OCI-LY1 (cell line): ENCODE measurements at regions not wholly inside any gene's neighbourhood (a gene's known extent, or its start where the extent isn't known, plus 50 kb on each side); places are given as distances from the start of the nearest gene placed in this dataset.

Experiments
- H2AFZ ChIP-seq: fragments of 200-600 bp; sonication (generic), shearing (Covaris generic); 2 replicates; pipeline ENCODE4 v1.6.0; 2014; ENCODE audit warnings: antibody characterized with exemption, mild to moderate bottlenecking, low read length
- H3F3A ChIP-seq: fragments of 200-600 bp; sonication (generic), shearing (Covaris generic); 2 replicates; pipeline ENCODE4 v1.6.0; 2014; ENCODE audit warnings: mild to moderate bottlenecking, antibody characterized with exemption, low read length, moderate library complexity; ENCODE audit not compliant: insufficient read depth
- H3K27ac ChIP-seq: fragments of 200-600 bp; sonication (generic); 2 replicates; pipeline ENCODE4 v1.5.1; 2014; ENCODE audit warnings: low read length, mixed run types, mild to moderate bottlenecking, low read depth; ENCODE audit not compliant: poor library complexity, severe bottlenecking
- H3K27me3 ChIP-seq: fragments of 200-600 bp; sonication (generic); 2 replicates; pipeline ENCODE4 v1.6.0; 2014; ENCODE audit warnings: antibody characterized with exemption, mild to moderate bottlenecking, low read length, moderate library complexity; ENCODE audit not compliant: insufficient read depth
- H3K36me3 ChIP-seq: fragments of 200-600 bp; sonication (generic); 2 replicates; pipeline ENCODE4 v1.6.1; 2014; ENCODE audit warnings: mild to moderate bottlenecking, antibody characterized with exemption, low read length, moderate library complexity, mixed read lengths; ENCODE audit not compliant: insufficient read depth
- H3K4me1 ChIP-seq: fragments of 200-600 bp; sonication (generic); 2 replicates; pipeline ENCODE4 v1.5.1; 2014; ENCODE audit warnings: mild to moderate bottlenecking, low read length, moderate library complexity; ENCODE audit not compliant: insufficient read depth, severe bottlenecking
- H3K4me2 ChIP-seq: fragments of 200-600 bp; sonication (generic), shearing (Covaris generic); 2 replicates; pipeline ENCODE4 v1.6.1; 2014; ENCODE audit warnings: low read length
- H3K4me3 ChIP-seq: fragments of 200-600 bp; sonication (generic); 2 replicates; pipeline ENCODE4 v1.5.1; 2014; ENCODE audit warnings: low read length, low read depth, mild to moderate bottlenecking, mixed read lengths; ENCODE audit not compliant: poor library complexity, severe bottlenecking
- H3K79me2 ChIP-seq: fragments of 200-600 bp; shearing (Covaris generic); 2 replicates; pipeline ENCODE4 v1.6.1; 2016; ENCODE audit warnings: mixed run types, low read length, mixed read lengths; ENCODE audit not compliant: insufficient read depth
- H3K9ac ChIP-seq: fragments of 200-600 bp; sonication (generic), shearing (Covaris generic); 2 replicates; pipeline ENCODE4 v1.6.1; 2014; ENCODE audit warnings: mild to moderate bottlenecking, low read length, mixed read lengths
- H3K9me2 ChIP-seq: fragments of 200-600 bp; sonication (generic), shearing (Covaris generic); 2 replicates; pipeline ENCODE4 v1.6.1; 2014; ENCODE audit warnings: low read depth, mild to moderate bottlenecking, low read length, mixed read lengths
- H3K9me3 ChIP-seq: fragments of 200-600 bp; shearing (Covaris generic); 2 replicates; pipeline ENCODE4 v1.6.1; 2014; ENCODE audit warnings: low read length, mixed read lengths
- H4K20me1 ChIP-seq: fragments of 200-600 bp; sonication (generic), shearing (Covaris generic); 2 replicates; pipeline ENCODE4 v1.6.0; 2016; ENCODE audit warnings: mild to moderate bottlenecking, low read length; ENCODE audit not compliant: insufficient read depth
- CTCF ChIP-seq: fragments of 200-600 bp; sonication (generic), shearing (Covaris generic); IDR thresholded peaks from 2 replicates; pipeline ENCODE4 v1.5.1; 2017; ENCODE audit warnings: mild to moderate bottlenecking, antibody characterized with exemption, low read length, moderate library complexity, mixed read lengths
- EZH2 ChIP-seq: fragments of 200-600 bp; sonication (generic), shearing (Covaris generic); IDR thresholded peaks from 2 replicates; pipeline ENCODE4 v1.8.0; 2017; ENCODE audit warnings: borderline replicate concordance, mixed run types, mild to moderate bottlenecking, antibody characterized with exemption, low read length, moderate library complexity, mixed read lengths

DNA sequence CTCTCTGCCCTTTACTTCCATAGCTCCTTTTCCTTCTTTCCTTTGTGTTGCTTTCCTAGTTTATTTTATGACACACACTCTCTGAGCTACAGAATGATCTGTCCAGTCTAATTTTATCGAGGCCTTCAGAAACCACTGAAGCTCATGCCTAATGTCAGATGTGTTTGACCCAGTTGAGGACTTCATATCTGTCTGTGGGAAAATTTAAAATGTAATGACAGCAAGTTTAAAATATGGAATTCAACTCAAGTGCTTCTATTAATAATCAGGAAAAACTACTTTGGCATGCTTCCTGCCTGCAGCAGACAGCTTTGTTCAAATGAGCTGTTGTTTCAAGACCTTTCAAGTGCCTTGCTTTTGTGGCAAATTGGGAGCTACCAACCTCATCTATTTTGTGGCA, 261.8 kb upstream of the MTNR1B start:
- Histone ChIP-seq H3K27me3 (no peaks in the 10 kb centered on the region), H3K4me3 (no peak overlapping the region), H4K20me1 (no peaks in the 10 kb centered on the region), H3K9ac (no peak overlapping the region), H3K9me3 (no peaks in the 10 kb centered on the region), H3K36me3 (no peaks in the 10 kb centered on the region), H3K27ac (no peak overlapping the region), H3K4me1 (no peaks in the 10 kb centered on the region), H3K79me2 (no peaks in the 10 kb centered on the region), H2AFZ (no peak overlapping the region), H3K9me2 (no peaks in the 10 kb centered on the region), H3K4me2 (no peak overlapping the region), H3F3A (no peaks in the 10 kb centered on the region)
- TF ChIP-seq CTCF, result no peak
- no peak for TF ChIP-seq EZH2

DNA sequence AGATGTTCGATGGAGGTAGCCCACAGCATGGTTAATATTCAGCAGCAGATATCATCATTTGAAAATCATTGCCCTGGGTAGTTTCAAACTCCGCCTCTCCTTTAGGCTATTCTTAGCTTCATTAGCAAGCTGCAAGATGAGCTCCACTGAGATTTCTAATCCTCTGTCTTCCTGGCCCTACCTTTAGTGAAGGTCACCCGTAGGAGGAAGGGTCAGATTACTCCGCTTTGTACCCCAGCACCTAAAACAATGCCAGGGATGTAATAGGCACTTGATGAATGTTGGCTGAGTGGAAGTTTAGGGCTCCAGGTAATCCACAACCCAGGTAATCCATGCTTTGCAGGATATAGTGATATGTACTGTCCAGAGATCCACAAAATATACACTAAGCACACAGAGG, 260.1 kb upstream of the MTNR1B start:
- Histone ChIP-seq H3K36me3 (no peaks in the 10 kb centered on the region), H3K79me2 (no peaks in the 10 kb centered on the region), H3K9ac (no peak overlapping the region), H3K4me3 (no peak overlapping the region), H3K4me2 (no peak overlapping the region), H2AFZ (no peak overlapping the region), H3K9me2 (no peaks in the 10 kb centered on the region), H3K27ac (no peak overlapping the region), H4K20me1 (no peaks in the 10 kb centered on the region), H3K4me1 (no peaks in the 10 kb centered on the region), H3K9me3 (no peaks in the 10 kb centered on the region), H3F3A (no peaks in the 10 kb centered on the region), H3K27me3 (no peaks in the 10 kb centered on the region)
- TF ChIP-seq EZH2 (no peak), CTCF (no peak)

DNA sequence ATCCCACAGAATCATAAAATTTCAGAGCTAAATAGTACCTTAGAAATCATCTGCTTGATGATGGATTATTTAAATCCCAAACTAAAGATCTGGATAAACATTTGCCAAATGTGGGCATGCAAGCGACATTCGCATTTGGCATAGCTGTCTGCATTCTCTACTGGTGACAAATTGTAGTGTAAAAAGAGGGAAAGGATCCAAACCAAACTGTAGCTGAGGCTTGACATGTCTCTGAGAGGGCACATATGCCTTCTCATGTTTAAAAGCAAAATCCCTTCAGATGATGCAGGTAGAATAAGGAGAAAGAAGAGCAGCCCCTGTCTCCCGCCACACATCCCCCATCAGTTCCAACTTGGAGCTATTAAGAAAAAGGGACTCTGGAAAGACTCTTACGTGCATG, 257.5 kb upstream of the MTNR1B start:
- H3K4me2 ChIP-seq, result no peak overlapping the region
- no peaks in the 10 kb centered on the region for H4K20me1 ChIP-seq
- H3K79me2 ChIP-seq, result no peaks in the 10 kb centered on the region
- no peaks in the 10 kb centered on the region for H3K9me3 ChIP-seq
- no peaks in the 10 kb centered on the region for H3K4me1 ChIP-seq
- no peak overlapping the region for H3K4me3 ChIP-seq
- H3K9ac ChIP-seq, result no peak overlapping the region
- no peaks in the 10 kb centered on the region for H3K27me3 ChIP-seq
- no peak for TF ChIP-seq EZH2
- TF ChIP-seq CTCF, result no peak
- H3K27ac ChIP-seq, result no peak overlapping the region
- no peaks in the 10 kb centered on the region for H3F3A ChIP-seq
- H2AFZ ChIP-seq, result no peak overlapping the region
- no peaks in the 10 kb centered on the region for H3K9me2 ChIP-seq
- no peaks in the 10 kb centered on the region for H3K36me3 ChIP-seq
